ENCODE measurements at regions not wholly inside any gene's neighbourhood (a gene's known extent, or its start where the extent isn't known, plus 50 kb on each side); places are given as distances from the start of the nearest gene placed in this dataset.

DNA sequence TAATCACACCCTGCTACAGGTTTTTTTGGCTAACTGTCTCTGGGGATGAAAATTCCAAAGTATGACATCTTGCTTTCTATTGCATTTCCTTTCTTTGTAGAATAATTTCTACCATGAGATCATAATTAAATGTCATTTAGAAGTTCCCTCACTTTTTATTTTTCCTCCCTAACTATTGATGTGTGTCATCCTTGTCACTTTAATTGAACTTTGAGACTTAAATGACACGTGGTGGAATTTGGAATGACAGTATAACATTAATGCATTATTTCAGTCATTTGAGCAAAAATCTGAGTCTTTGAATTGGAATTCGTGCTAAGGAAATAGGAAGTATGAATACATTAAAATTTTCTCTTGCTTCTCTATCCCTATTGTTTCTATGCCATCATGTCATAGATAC is 745.4 kb downstream of the PDHA2 start:
- no peak overlapping the region for H3K4me3 Mint-ChIP-seq
- no peak overlapping the region for H3K27ac Mint-ChIP-seq
- H3K4me2 ChIP-seq, result no peak overlapping the region

More for the DNA sequence above, 745.4 kb downstream of the PDHA2 start:
- Histone ChIP-seq H3K9me2 (ENCODE audit: insufficient read depth) (no peaks in the 10 kb centered on the region; the same call in 1 of the 2 replicates), H4K20me1 (replicated peaks; ENCODE audit: insufficient read depth) (no peaks in the 10 kb centered on the region), H3K36me3 (ENCODE audit: insufficient read depth) (no peaks in the 10 kb centered on the region), H3K27ac (ENCODE audit: low read depth) (no peak overlapping the region), H3K4me1 (ENCODE audit: insufficient read depth) (no peaks in the 10 kb centered on the region), H3K79me2 (replicated peaks; ENCODE audit: insufficient read depth) (no peaks in the 10 kb centered on the region), H3K27me3 (ENCODE audit: insufficient read depth) (no peaks in the 10 kb centered on the region), H2AFZ (no peak overlapping the region), H3K4me3 (no peak overlapping the region), H3F3A (replicated peaks; ENCODE audit: low read depth) (no peaks in the 10 kb centered on the region)
- peaks cover 6% of the 10 kb centered on the region; the same call in 2 of the 3 replicates for H3K9me3 Mint-ChIP-seq
- no peaks in the 10 kb centered on the region; the same call in 2 of the 3 replicates for H3K36me3 Mint-ChIP-seq (ENCODE audit: low read depth)
- no peaks in the 10 kb centered on the region for H3K27me3 Mint-ChIP-seq (ENCODE audit: insufficient read depth, low read depth, poor library complexity)
- TF ChIP-seq ZNF114 (CRISPR knock-in tag; IDR thresholded peaks at IDR 0.05) (no peak), JUNB (IDR thresholded peaks at IDR 0.05; ENCODE audit: unreplicated experiment) (no peak), EZH2 (IDR thresholded peaks at IDR 0.05; ENCODE audit: low read depth, unreplicated experiment) (no peak), POLR2AphosphoS5 (IDR thresholded peaks at IDR 0.05; ENCODE audit: low read depth) (no peak), CREB1 (CRISPR knock-in tag; IDR thresholded peaks at IDR 0.05; ENCODE audit: low read depth) (no peak), EZH2phosphoT487 (IDR thresholded peaks at IDR 0.05; ENCODE audit: unreplicated experiment) (no peak), ZNF331 (CRISPR knock-in tag; IDR thresholded peaks at IDR 0.05; ENCODE audit: low read depth) (no peak), STAT1 (IDR thresholded peaks at IDR 0.05; ENCODE audit: unreplicated experiment) (no peak), NANOG (IDR thresholded peaks at IDR 0.05; ENCODE audit: borderline replicate concordance) (no peak)
- TF ChIP-seq, protein P1, sequence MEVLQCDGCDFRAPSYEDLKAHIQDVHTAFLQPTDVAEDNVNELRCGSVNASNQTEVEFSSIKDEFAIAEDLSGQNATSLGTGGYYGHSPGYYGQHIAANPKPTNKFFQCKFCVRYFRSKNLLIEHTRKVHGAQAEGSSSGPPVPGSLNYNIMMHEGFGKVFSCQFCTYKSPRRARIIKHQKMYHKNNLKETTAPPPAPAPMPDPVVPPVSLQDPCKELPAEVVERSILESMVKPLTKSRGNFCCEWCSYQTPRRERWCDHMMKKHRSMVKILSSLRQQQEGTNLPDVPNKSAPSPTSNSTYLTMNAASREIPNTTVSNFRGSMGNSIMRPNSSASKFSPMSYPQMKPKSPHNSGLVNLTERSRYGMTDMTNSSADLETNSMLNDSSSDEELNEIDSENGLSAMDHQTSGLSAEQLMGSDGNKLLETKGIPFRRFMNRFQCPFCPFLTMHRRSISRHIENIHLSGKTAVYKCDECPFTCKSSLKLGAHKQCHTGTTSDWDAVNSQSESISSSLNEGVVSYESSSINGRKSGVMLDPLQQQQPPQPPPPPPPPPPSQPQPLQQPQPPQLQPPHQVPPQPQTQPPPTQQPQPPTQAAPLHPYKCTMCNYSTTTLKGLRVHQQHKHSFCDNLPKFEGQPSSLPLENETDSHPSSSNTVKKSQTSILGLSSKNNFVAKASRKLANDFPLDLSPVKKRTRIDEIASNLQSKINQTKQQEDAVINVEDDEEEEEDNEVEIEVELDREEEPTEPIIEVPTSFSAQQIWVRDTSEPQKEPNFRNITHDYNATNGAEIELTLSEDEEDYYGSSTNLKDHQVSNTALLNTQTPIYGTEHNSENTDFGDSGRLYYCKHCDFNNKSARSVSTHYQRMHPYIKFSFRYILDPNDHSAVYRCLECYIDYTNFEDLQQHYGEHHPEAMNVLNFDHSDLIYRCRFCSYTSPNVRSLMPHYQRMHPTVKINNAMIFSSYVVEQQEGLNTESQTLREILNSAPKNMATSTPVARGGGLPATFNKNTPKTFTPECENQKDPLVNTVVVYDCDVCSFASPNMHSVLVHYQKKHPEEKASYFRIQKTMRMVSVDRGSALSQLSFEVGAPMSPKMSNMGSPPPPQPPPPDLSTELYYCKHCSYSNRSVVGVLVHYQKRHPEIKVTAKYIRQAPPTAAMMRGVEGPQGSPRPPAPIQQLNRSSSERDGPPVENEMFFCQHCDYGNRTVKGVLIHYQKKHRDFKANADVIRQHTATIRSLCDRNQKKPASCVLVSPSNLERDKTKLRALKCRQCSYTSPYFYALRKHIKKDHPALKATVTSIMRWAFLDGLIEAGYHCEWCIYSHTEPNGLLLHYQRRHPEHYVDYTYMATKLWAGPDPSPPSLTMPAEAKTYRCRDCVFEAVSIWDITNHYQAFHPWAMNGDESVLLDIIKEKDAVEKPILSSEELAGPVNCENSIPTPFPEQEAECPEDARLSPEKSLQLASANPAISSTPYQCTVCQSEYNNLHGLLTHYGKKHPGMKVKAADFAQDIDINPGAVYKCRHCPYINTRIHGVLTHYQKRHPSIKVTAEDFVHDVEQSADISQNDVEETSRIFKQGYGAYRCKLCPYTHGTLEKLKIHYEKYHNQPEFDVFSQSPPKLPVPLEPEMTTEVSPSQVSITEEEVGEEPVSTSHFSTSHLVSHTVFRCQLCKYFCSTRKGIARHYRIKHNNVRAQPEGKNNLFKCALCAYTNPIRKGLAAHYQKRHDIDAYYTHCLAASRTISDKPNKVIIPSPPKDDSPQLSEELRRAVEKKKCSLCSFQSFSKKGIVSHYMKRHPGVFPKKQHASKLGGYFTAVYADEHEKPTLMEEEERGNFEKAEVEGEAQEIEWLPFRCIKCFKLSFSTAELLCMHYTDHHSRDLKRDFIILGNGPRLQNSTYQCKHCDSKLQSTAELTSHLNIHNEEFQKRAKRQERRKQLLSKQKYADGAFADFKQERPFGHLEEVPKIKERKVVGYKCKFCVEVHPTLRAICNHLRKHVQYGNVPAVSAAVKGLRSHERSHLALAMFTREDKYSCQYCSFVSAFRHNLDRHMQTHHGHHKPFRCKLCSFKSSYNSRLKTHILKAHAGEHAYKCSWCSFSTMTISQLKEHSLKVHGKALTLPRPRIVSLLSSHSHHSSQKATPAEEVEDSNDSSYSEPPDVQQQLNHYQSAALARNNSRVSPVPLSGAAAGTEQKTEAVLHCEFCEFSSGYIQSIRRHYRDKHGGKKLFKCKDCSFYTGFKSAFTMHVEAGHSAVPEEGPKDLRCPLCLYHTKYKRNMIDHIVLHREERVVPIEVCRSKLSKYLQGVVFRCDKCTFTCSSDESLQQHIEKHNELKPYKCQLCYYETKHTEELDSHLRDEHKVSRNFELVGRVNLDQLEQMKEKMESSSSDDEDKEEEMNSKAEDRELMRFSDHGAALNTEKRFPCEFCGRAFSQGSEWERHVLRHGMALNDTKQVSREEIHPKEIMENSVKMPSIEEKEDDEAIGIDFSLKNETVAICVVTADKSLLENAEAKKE (CRISPR knock-in tag; IDR thresholded peaks at IDR 0.05), result no peak
- TF ChIP-seq, protein P2, sequence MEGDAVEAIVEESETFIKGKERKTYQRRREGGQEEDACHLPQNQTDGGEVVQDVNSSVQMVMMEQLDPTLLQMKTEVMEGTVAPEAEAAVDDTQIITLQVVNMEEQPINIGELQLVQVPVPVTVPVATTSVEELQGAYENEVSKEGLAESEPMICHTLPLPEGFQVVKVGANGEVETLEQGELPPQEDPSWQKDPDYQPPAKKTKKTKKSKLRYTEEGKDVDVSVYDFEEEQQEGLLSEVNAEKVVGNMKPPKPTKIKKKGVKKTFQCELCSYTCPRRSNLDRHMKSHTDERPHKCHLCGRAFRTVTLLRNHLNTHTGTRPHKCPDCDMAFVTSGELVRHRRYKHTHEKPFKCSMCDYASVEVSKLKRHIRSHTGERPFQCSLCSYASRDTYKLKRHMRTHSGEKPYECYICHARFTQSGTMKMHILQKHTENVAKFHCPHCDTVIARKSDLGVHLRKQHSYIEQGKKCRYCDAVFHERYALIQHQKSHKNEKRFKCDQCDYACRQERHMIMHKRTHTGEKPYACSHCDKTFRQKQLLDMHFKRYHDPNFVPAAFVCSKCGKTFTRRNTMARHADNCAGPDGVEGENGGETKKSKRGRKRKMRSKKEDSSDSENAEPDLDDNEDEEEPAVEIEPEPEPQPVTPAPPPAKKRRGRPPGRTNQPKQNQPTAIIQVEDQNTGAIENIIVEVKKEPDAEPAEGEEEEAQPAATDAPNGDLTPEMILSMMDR (conservative IDR thresholded peaks at IDR 0.05; ENCODE audit: low read depth in 2 of 2), result no peak
- TF ChIP-seq, protein P3, sequence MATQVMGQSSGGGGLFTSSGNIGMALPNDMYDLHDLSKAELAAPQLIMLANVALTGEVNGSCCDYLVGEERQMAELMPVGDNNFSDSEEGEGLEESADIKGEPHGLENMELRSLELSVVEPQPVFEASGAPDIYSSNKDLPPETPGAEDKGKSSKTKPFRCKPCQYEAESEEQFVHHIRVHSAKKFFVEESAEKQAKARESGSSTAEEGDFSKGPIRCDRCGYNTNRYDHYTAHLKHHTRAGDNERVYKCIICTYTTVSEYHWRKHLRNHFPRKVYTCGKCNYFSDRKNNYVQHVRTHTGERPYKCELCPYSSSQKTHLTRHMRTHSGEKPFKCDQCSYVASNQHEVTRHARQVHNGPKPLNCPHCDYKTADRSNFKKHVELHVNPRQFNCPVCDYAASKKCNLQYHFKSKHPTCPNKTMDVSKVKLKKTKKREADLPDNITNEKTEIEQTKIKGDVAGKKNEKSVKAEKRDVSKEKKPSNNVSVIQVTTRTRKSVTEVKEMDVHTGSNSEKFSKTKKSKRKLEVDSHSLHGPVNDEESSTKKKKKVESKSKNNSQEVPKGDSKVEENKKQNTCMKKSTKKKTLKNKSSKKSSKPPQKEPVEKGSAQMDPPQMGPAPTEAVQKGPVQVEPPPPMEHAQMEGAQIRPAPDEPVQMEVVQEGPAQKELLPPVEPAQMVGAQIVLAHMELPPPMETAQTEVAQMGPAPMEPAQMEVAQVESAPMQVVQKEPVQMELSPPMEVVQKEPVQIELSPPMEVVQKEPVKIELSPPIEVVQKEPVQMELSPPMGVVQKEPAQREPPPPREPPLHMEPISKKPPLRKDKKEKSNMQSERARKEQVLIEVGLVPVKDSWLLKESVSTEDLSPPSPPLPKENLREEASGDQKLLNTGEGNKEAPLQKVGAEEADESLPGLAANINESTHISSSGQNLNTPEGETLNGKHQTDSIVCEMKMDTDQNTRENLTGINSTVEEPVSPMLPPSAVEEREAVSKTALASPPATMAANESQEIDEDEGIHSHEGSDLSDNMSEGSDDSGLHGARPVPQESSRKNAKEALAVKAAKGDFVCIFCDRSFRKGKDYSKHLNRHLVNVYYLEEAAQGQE (IDR thresholded peaks at IDR 0.05; ENCODE audit: unreplicated experiment), result no peak
- TF ChIP-seq, protein P4, sequence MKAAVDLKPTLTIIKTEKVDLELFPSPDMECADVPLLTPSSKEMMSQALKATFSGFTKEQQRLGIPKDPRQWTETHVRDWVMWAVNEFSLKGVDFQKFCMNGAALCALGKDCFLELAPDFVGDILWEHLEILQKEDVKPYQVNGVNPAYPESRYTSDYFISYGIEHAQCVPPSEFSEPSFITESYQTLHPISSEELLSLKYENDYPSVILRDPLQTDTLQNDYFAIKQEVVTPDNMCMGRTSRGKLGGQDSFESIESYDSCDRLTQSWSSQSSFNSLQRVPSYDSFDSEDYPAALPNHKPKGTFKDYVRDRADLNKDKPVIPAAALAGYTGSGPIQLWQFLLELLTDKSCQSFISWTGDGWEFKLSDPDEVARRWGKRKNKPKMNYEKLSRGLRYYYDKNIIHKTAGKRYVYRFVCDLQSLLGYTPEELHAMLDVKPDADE (IDR thresholded peaks at IDR 0.05), result no peak
- DNase-seq (ENCODE audit: low spot score) (no peak), ATAC-seq (no peak)
- H3K4me1 Mint-ChIP-seq, result no peaks in the 10 kb centered on the region

All from GM23338 (cell line).